ENCODE measurements at regions not wholly inside any gene's neighbourhood (a gene's known extent, or its start where the extent isn't known, plus 50 kb on each side); places are given as distances from the start of the nearest gene placed in this dataset.
"Not testable (repeated sequence)": the region's sequence is repeated elsewhere in the genome, so short reads cannot be mapped to it uniquely, and the experiment has no call there.

GRCh38 chr6:155778336-155778735, 322.7 kb upstream of the NOX3 start:
- DNase-seq: no peak
- Mint-ChIP-seq H3K4me1 (ENCODE audit: low read depth) (no peaks in the 10 kb centered on the region), H3K27me3 (no peaks in the 10 kb centered on the region), H3K27ac (no peak overlapping the region), H3K4me3 (no peak overlapping the region), H3K9me3 (no peaks in the 10 kb centered on the region), H3K36me3 (ENCODE audit: low read depth) (no peaks in the 10 kb centered on the region)

GRCh38 chr6:155771822-155772221, 316.2 kb upstream of the NOX3 start:
- H3K27ac Mint-ChIP-seq: no peak overlapping the region
- H3K27me3 Mint-ChIP-seq: no peaks in the 10 kb centered on the region
- H3K9me3 Mint-ChIP-seq: peaks cover 16% of the 10 kb centered on the region
- no peak overlapping the region for H3K4me3 Mint-ChIP-seq
- no peak for DNase-seq
- no peaks in the 10 kb centered on the region for H3K4me1 Mint-ChIP-seq (ENCODE audit: low read depth)
- H3K36me3 Mint-ChIP-seq (ENCODE audit: low read depth): no peaks in the 10 kb centered on the region

- no peaks in the 10 kb centered on the region for H3K4me1 Mint-ChIP-seq (ENCODE audit: low read depth)
- no peak for DNase-seq
- no peak overlapping the region for H3K27ac Mint-ChIP-seq
- no peaks in the 10 kb centered on the region for H3K27me3 Mint-ChIP-seq
- no peaks in the 10 kb centered on the region for H3K36me3 Mint-ChIP-seq (ENCODE audit: low read depth)
- no peak overlapping the region for H3K4me3 Mint-ChIP-seq
- H3K9me3 Mint-ChIP-seq: peaks cover 16% of the 10 kb centered on the region
These were observed 315.2 kb upstream of the NOX3 start for GRCh38 chr6:155770856-155771255.

GRCh38 chr6:155770313-155770712, 314.7 kb upstream of the NOX3 start:
- H3K27ac Mint-ChIP-seq: no peak overlapping the region
- no peak for DNase-seq
- H3K27me3 Mint-ChIP-seq: no peaks in the 10 kb centered on the region
- H3K4me1 Mint-ChIP-seq (ENCODE audit: low read depth): no peaks in the 10 kb centered on the region
- H3K36me3 Mint-ChIP-seq (ENCODE audit: low read depth): no peaks in the 10 kb centered on the region
- H3K9me3 Mint-ChIP-seq: peaks cover 16% of the 10 kb centered on the region
- H3K4me3 Mint-ChIP-seq: no peak overlapping the region

GRCh38 chr6:155765275-155766194, 309.9 kb upstream of the NOX3 start:
- peaks cover 9% of the 10 kb centered on the region for H3K9me3 Mint-ChIP-seq
- no peak overlapping the region for H3K27ac Mint-ChIP-seq
- no peaks in the 10 kb centered on the region for H3K4me1 Mint-ChIP-seq (ENCODE audit: low read depth)
- no peak for DNase-seq
- no peaks in the 10 kb centered on the region for H3K27me3 Mint-ChIP-seq
- H3K36me3 Mint-ChIP-seq (ENCODE audit: low read depth): no peaks in the 10 kb centered on the region
- H3K4me3 Mint-ChIP-seq: no peak overlapping the region

GRCh38 chr6:155762649-155763048, 307.0 kb upstream of the NOX3 start:
- H3K4me1 Mint-ChIP-seq (ENCODE audit: low read depth): no peaks in the 10 kb centered on the region
- H3K27me3 Mint-ChIP-seq: no peaks in the 10 kb centered on the region
- no peaks in the 10 kb centered on the region for H3K36me3 Mint-ChIP-seq (ENCODE audit: low read depth)
- no peak overlapping the region for H3K27ac Mint-ChIP-seq
- H3K4me3 Mint-ChIP-seq: no peak overlapping the region
- no peak for DNase-seq
- H3K9me3 Mint-ChIP-seq: no peaks in the 10 kb centered on the region

- H3K27ac Mint-ChIP-seq: no peak overlapping the region
- DNase-seq: no peak
- H3K4me3 Mint-ChIP-seq: no peak overlapping the region
- H3K36me3 Mint-ChIP-seq (ENCODE audit: low read depth): no peaks in the 10 kb centered on the region
- H3K27me3 Mint-ChIP-seq: peaks cover 5% of the 10 kb centered on the region
- peaks cover 14% of the 10 kb centered on the region for H3K9me3 Mint-ChIP-seq
- no peaks in the 10 kb centered on the region for H3K4me1 Mint-ChIP-seq (ENCODE audit: low read depth)
These were observed 299.8 kb upstream of the NOX3 start for GRCh38 chr6:155755452-155755851.

- H3K9me3 Mint-ChIP-seq; H3K4me3 Mint-ChIP-seq; H3K36me3 Mint-ChIP-seq (ENCODE audit: low read depth); H3K4me1 Mint-ChIP-seq (ENCODE audit: low read depth); DNase-seq; H3K27ac Mint-ChIP-seq: not testable (repeated sequence)
- peaks cover 13% of the 10 kb centered on the region for H3K27me3 Mint-ChIP-seq
These were observed 293.1 kb upstream of the NOX3 start for GRCh38 chr6:155748778-155749177.

GRCh38 chr6:155747491-155747890, 291.9 kb upstream of the NOX3 start:
- no peak for DNase-seq
- Mint-ChIP-seq H3K27me3 (peaks cover 13% of the 10 kb centered on the region), H3K9me3 (peaks cover 5% of the 10 kb centered on the region), H3K4me3 (no peak overlapping the region), H3K4me1 (ENCODE audit: low read depth) (no peaks in the 10 kb centered on the region), H3K27ac (no peak overlapping the region), H3K36me3 (ENCODE audit: low read depth) (no peaks in the 10 kb centered on the region)

- no peak for DNase-seq
- Mint-ChIP-seq H3K4me1 (ENCODE audit: low read depth) (no peaks in the 10 kb centered on the region), H3K27me3 (peaks cover 7% of the 10 kb centered on the region), H3K9me3 (no peaks in the 10 kb centered on the region), H3K36me3 (ENCODE audit: low read depth) (no peaks in the 10 kb centered on the region), H3K4me3 (no peak overlapping the region), H3K27ac (no peak overlapping the region)
These were observed 285.3 kb upstream of the NOX3 start for GRCh38 chr6:155740781-155741399.

- Mint-ChIP-seq H3K4me3 (no peak overlapping the region), H3K4me1 (ENCODE audit: low read depth) (no peaks in the 10 kb centered on the region), H3K27me3 (peaks cover 2% of the 10 kb centered on the region), H3K27ac (no peak overlapping the region), H3K9me3 (no peaks in the 10 kb centered on the region), H3K36me3 (ENCODE audit: low read depth) (no peaks in the 10 kb centered on the region)
- DNase-seq: no peak
These were observed 283.0 kb upstream of the NOX3 start for GRCh38 chr6:155738602-155739105.

GRCh38 chr6:155717374-155717773, 261.7 kb upstream of the NOX3 start:
- no peak for DNase-seq
- Mint-ChIP-seq H3K4me1 (ENCODE audit: low read depth) (no peaks in the 10 kb centered on the region), H3K27me3 (peaks cover 6% of the 10 kb centered on the region), H3K36me3 (ENCODE audit: low read depth) (no peaks in the 10 kb centered on the region), H3K9me3 (no peaks in the 10 kb centered on the region), H3K4me3 (no peak overlapping the region), H3K27ac (no peak overlapping the region)

- H3K9me3 Mint-ChIP-seq: no peaks in the 10 kb centered on the region
- DNase-seq: no peak
- H3K36me3 Mint-ChIP-seq (ENCODE audit: low read depth): no peaks in the 10 kb centered on the region
- H3K4me1 Mint-ChIP-seq (ENCODE audit: low read depth): no peaks in the 10 kb centered on the region
- no peak overlapping the region for H3K4me3 Mint-ChIP-seq
- H3K27me3 Mint-ChIP-seq: peaks cover 3% of the 10 kb centered on the region
- no peak overlapping the region for H3K27ac Mint-ChIP-seq
These were observed 255.1 kb upstream of the NOX3 start for GRCh38 chr6:155710704-155711103.

GRCh38 chr6:155709262-155709661, 253.6 kb upstream of the NOX3 start:
- no peak for DNase-seq
- Mint-ChIP-seq H3K27ac (no peak overlapping the region), H3K36me3 (ENCODE audit: low read depth) (no peaks in the 10 kb centered on the region), H3K4me3 (no peak overlapping the region), H3K4me1 (ENCODE audit: low read depth) (no peaks in the 10 kb centered on the region), H3K9me3 (no peaks in the 10 kb centered on the region), H3K27me3 (peaks cover 3% of the 10 kb centered on the region)

GRCh38 chr6:155708100-155708499, 252.5 kb upstream of the NOX3 start:
- Mint-ChIP-seq H3K27ac (no peak overlapping the region), H3K27me3 (peaks cover 3% of the 10 kb centered on the region), H3K9me3 (no peaks in the 10 kb centered on the region), H3K4me1 (ENCODE audit: low read depth) (no peaks in the 10 kb centered on the region), H3K36me3 (ENCODE audit: low read depth) (no peaks in the 10 kb centered on the region), H3K4me3 (no peak overlapping the region)
- DNase-seq: no peak

All from activated T-cell treated with anti-CD3 and anti-CD28 coated beads, Interleukin-2, amount 50 U/mL, for 24 hours (primary cell).